Endothelial cell of hepatic sinusoid (primary cell): ENCODE measurements at regions not wholly inside any gene's neighbourhood (a gene's known extent, or its start where the extent isn't known, plus 50 kb on each side); places are given as distances from the start of the nearest gene placed in this dataset.

ENCODE experiments used
- in situ Hi-C: cut with HindIII; loops from 2 replicates; pipeline ENCODE4 v1.10.0; 2017; ENCODE audit warnings: low sequenced_read_pairs

DNA sequence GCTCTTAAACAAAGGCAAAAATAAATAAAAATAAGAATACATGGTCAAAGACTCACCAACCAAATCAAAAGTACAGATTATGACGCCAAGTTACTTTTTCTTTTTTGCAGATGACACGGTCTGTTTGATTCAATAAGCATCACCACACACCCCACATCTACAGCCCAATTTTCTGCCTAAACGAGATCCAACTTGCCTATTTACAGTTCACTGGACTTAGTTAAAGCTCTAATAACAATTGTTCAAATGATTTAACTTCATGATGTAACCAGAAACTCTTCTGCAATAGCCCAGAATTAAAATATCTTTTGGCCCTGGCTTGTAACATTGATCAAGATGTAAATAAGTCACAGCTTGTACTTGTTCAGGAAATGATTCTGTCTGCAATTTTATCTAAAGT, 590.3 kb upstream of the C9orf72 start:
- in situ Hi-C loops = no loop called here

DNA sequence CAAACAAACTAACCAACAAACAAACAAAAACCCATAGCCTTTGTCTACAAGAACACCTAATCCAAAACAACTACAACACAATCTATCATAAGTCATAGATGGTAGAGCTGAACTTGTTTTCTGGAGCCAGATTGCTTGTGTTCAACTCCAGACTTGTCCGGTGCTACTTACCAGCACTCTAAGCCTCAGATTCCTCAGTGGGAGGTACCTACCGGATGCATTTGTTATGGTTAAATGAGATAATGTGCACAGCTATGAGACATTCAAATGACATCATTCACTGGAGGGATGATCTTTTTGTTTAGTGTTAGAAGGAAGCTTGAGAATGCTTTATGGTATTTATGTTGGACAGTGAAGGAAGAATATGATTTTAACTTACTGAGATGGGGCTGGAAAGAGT, 592.9 kb upstream of the C9orf72 start:
- in situ Hi-C loops = no loop called here

DNA sequence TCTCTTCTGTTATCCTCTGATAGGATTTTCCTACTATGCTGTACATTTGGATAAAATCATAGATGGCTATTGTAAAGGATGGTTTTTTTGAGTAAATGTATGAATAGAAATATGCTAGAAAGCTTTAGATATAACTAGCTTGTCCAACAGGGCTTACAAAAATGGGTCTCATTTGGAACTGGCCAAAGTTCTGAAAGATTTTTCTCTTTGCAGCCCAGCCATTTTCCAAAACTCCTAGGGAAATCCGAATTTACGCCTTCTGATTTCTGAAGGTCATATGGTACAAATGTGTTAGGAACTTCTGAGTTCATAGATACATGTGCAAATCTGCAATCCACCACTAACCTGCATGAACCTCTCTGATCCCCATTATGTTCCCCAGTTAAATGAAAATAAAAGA, 603.9 kb upstream of the C9orf72 start:
- in situ Hi-C loops = loop anchor here (25.0 kb wide), 1 partner anchor 110 kb away; no protein-coding TSS in a partner anchor

DNA sequence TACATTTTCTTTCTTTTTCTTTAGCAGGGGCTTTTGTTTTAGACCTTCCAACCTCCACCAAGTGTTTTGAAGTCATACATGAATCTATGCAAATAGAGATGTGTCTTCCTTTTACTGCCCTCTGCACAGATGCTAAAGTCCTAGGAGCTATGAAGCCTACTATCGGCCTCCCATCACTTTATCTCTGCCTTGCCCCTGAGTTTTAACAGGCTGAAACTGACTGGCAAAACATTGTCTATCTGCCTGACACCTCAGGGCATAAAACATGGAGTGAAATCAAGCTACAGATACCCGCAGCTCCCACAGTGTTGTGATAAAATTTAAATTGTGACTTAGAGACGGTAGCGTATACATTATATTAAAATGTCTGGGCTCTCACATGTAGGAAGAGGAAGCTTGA, 604.6 kb upstream of the C9orf72 start:
- in situ Hi-C loops = loop anchor here (25.0 kb wide), 1 partner anchor 109 kb away; no protein-coding TSS in a partner anchor

DNA sequence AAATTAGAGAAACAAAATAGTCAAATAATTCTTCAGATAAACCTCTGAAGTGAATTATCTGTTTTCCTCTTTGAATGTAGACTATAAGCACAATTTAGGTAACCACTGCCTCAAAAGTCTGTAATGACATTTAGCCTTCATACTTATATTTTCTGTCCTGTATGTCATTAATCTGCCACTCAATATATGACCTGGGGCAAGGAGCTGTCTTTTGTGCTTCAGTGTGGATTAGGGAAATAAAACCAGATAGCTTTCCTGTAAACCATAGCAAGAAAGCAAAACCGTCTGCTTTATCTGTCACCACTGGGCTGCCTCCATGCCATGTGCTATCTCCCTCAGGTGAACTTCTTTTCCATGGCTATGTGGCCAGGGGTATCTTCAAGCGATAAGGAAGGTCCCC, 606.6 kb upstream of the C9orf72 start:
- in situ Hi-C loops = loop anchor here (25.0 kb wide), 1 partner anchor 107 kb away; no protein-coding TSS in a partner anchor

DNA sequence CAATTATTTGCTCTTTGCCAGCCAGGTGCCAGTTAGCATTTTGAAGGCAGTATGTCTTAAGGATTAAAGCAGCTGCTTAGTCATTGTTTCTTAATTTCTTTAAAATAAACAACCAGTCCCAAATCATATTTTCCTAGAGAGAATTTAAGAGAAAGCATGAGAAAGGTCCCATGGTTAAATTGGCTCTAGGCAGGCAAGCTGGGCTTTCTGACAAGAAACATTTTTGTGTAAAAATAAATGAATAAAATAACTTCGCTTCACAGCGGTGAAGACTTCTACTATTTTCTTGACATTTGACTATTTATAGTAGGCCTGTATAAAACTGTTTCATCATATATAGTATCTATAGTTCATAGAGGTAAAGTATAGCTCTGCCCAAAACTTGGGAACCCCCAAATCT, 617.7 kb upstream of the C9orf72 start:
- in situ Hi-C loops = loop anchor here (25.0 kb wide), 1 partner anchor 96 kb away; no protein-coding TSS in a partner anchor

DNA sequence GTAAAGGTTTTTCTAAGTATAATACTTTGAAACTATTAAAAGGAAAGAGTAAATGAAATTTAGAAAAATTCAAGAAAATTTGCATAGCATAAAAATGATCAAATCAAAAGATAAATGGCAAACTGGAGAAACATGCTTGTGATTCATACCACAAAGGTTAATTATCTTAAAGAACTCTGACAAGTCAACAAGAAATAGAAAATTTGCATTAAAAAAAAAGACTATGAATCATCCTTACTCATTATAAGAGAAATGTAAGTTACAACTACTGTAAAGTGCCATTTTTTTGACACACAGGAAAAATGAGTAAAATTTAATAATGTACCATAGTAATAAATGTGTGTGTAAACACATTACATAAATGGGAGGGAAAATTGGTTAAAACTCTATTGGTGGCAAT, 624.4 kb upstream of the C9orf72 start:
- in situ Hi-C loops = loop anchor here (25.0 kb wide), 1 partner anchor 90 kb away; no protein-coding TSS in a partner anchor

DNA sequence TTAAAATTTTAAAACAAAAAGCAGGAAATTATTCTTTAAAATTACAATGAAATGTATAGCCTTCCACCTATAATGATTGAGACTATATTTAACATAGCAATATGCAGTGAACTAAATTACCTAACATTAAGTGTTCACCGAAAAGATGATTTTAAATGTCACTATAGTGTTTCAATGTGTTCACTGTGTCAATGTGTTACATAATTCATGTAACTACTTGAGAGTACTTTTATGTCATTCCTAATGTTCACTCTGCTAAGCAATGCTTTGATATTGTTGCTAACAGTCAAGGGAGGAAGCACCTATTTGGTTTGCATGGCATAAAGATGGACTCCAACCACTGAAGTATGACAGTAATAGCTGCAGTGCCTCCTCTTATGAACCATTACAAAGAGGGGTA, 629.8 kb upstream of the C9orf72 start:
- in situ Hi-C loops = no loop called here

DNA sequence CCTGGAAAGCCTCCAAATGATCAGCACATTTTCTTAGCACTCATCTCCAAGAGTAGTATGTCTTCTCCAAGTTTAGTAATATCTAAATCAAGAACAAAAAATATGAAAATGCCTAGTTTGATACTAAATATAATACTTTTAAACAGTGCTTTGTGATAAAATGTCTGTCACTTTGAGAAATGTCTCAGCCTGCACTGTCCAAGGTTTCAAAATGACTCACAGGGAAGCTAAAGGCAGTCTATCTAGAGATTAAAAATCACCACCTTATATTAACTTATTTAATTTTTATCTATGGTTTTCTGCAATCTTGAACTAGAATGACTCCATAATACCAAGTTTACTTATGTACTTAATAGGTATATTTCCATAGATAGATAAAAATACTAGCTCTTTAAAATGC, 633.0 kb upstream of the C9orf72 start:
- in situ Hi-C loops = no loop called here

DNA sequence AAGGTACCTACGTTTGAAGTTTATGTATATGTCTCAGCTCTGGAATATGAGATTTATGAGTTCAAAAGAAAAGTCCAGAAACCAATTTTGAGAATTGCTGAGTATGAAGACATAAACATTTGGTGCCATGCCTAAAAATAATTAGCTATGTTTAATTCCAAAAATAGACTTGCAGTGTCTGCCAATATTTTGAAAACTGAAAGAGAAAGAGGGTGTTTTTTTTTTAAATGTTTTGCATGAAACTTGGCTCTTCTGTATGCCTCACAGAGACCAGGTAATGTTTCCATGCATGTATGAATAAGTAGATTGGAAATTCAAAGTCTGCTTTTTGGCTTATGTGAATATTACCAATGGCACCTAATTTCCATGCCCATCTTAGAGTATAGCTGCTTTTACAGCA, 634.4 kb upstream of the C9orf72 start:
- in situ Hi-C loops = no loop called here

DNA sequence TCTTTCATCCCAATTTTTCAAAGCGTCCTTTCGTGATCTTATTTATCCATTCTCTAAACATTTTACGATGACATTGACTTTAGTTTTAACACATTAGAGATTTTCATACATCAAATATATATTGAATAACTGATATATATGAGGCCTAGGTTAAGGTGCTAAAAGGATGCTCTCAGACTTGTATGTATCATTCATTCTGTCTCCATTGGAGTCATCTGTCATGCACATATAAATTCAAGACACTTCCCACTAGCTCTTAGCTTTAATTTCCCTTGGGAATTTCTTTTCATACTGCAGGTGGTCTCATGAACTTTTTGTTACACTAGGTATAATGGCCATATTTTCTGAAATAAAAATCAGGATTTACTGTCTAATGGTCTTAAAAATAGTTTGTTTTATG, 635.8 kb upstream of the C9orf72 start:
- in situ Hi-C loops = no loop called here

DNA sequence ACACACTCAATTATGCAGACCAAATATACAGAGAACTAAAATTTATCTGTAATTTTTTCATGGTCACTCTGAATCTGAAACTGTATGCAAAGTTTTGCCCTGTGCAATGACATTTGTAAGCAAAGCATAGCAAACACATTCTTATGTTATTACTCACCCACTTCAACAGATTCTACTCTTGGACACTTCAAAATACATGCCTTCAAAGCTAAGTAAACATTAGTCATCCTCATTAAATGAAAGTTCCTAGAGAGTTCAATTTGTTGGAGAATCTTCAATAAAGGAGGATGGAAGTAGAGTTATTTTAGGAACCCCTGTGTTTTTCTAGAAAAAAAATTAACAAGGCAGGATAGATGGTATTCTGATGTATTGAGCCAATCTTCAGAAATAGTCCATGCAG, 639.7 kb upstream of the C9orf72 start:
- in situ Hi-C loops = no loop called here

DNA sequence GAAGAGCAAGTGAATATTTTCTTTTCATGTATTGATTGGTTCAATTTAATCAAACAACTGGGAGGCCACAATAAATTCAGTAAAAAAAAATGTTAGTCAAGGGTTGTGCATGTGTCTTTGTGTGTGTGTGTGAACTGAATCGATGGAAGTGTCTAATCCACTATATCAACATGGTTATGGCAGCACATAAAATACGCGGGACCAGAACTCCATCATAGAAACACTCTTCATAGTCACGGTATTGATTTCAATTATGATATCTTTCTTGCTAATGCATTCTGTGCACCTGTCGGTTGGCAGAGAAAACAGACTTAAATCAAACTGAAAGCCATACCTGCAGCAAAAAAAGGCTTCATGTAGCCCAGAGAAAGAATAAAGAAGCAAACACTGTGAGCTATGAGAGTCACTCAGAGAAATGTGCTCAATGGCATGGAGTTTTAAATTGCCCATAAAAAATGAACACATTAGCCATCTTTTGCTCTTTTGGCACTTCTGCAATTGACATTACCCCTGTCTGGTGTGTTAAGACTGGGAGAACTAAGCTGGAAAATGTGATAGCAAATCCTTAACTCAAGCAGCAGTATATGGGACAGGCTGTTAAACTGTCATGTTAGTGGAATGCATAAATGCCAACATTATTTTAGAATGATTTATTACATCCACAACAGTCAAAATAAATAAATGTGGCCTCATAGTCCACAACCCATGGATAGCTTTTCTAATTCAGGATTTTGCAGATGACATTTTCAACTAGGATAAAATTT, 642.4 kb upstream of the C9orf72 start:
- in situ Hi-C loops = no loop called here

DNA sequence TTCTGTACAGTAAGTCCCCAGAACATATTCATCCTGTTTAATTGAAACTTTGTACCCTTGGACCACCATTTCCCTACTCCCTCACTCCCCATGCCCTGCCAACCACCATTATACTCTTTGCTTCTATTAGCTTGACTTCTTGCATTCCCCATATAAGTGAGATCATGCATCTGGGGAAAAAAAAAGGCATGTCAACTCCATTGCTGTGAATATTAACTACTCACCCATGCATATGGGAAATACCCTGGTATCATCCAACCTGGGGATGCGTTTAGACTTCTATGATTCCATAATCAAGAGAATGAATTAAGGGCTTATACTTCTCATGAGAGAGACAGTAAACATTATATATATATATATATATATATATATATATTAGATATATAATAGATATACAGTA, 659.4 kb upstream of the C9orf72 start:
- in situ Hi-C loops = no loop called here

DNA sequence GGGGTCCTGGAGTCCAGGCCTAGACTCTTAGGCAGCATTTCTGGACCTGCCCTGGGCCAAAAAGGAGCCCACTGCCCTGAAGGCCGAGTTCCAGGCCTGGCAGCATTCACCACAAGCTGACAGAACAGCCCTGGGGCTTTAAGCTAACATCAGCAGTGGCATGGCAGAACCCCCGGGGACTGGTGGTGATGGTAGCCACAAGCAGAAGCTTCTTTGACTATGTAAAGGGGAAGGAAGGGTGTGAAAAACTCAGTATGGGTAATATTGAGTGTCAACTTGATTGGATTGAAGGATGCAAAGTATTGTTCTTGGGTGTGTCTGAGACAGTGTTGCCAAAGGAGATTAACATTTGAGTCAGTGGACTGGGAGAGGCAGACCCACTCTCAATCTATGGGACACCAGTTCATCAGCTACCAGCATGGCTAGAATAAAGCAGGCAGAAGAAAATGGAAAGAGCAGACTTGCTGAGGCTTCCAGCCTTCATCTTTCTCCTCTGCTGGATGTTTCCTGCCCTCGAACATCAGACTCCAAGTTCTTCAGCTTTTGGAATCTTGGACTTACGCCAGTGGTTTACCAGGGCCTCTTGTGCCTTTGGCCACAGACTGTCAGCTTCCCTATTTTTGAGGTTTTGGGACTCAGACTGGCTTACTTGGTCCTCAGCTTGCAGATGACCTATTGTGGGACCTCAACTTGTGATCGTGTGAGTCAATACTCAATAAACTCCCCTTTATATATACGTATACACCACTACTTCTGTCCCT, 661.0 kb upstream of the C9orf72 start:
- in situ Hi-C loops = no loop called here

DNA sequence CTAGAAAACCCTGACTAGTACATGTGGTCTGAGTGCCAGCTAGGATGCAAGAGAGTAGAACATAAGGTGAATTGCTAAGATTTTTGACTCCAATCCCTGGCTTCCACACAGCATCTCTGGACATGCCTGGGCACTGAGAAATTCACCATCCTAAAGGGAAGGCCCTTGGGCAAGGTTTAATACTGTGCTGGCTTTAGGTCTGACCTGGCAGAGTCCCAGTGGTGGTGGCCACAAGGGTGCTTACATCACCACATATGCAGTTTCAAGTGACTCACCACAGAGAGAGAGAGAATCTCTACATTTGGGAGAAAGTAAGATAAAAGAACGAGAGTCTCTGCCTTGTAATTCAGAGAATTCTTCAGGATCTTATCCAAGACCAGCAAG, 661.6 kb upstream of the C9orf72 start:
- in situ Hi-C loops = no loop called here

DNA sequence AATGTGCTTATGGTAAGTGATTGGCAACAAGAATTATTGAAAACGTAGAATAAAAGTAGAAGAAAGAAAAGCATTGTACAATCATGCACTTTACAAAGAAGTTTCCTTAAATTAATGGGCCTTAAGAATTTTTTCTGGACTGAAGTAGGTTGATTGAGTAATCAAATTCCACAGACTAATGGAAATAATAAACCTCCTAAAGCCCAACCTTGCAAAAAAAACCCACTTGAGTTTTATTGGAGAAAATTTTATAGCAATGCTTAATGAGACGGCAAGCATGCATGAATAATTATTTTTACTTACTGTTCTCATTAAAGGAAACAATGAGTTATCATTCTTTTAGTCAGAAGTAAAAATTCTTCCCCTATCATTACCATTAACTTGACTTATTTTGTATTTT, 676.1 kb upstream of the C9orf72 start:
- in situ Hi-C loops = no loop called here

DNA sequence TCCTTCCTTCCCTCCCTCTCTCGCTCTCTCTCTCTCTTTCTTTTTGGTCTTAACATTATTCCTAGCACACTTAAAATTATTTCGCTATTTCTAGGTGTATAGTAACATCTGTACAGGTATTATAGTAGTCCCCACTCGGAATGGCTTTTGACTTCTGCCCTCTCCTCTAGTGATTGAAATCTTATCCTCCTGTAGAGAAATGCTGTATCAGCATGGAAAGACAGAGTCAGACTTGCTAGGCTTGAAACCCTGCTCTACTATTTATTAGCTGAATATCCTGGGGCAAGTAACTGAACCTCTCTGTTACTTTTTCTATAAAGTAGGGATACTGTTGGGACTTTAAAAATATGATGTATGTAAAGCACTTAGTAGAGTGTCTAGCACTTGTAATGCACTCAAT, 681.9 kb upstream of the C9orf72 start:
- in situ Hi-C loops = no loop called here

DNA sequence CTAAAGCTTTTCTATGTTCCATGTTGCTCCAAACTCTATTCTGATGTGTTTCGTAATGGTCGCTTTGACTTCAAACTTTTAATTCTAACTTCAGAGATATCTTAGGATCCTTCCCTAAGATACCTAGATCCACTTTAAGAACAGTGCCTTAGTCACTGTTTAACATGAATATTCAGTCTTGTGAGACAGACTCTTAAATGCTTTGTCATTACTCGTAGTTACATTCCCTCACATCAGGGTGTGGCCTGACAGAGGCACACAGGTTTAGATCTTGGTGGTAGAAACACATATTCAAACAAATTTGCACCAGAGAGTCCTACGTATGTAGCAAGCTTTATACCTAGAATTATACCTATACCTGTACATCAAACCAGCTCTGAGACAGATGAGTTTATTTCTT, 687.0 kb upstream of the C9orf72 start:
- in situ Hi-C loops = no loop called here

DNA sequence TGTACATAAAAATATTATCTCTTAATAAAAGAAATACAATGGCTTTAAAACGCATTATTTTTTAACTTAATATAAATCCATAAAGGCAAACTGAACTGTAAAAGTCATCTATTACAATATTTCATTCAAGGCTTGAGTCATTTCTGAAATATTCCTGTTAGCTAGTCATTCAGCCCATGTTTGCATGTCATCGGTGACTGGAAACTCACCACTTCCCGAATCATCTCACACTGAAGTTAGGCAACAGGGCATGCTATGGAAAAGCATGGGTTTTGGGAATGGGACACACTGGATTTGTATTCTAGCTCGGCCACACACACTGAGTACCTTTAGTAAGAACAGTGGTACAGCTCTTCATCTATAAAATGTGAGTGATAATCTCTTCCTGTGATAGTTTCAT, 691.1 kb upstream of the C9orf72 start:
- in situ Hi-C loops = no loop called here

DNA sequence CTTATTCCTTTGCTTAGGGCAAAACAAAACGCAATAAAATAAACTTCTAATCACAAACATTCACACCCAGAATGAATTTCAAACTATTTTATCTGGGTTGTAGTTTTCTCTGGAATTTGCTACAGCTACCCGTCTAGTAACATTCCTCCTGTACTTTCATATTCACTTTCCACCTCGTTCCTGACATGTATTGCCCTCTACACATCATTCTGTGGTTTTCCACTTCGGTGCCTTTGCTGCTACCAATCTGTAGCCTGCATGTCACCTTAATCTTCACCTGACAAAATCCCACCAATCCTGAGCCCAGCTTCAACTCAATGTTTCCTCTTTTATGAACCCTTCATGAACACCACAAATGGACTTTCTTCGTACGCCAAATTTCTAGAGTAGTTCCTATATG, 694.1 kb upstream of the C9orf72 start:
- in situ Hi-C loops = no loop called here

DNA sequence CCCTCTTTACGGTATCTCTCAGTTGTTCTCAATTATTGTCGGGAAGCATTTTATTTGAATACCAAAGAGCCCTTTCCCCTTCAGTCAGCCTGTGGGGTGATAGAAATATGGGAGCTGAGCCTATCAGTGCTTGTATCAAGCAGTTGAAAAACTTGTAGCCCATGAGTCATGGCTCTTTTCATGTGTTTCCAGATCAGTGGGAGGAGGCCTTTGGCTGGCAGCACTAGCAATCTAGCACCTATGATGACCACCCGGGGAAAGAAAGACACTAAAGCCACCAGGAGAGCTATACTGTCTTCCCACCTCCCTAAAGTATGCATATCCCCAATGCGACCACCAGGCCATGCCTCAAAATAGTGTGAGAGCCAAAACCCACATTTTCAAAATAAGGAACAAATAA, 696.9 kb upstream of the C9orf72 start:
- in situ Hi-C loops = no loop called here
